Posterior vena cava (tissue), 2 donors: ENCODE measurements at regions not wholly inside any gene's neighbourhood (a gene's known extent, or its start where the extent isn't known, plus 50 kb on each side); places are given as distances from the start of the nearest gene placed in this dataset.

ENCODE experiments used
- DNase-seq: peaks from one replicate; pipeline ENCODE4 v3.0.0-alpha.2; 2020; ENCODE audit warnings: low spot score
- intact Hi-C, 2 donors: fragments of 100-400 bp; cut with DNase I; formaldehyde crosslinking; loops; one replicate each; pipeline versions ENCODE4 v1.14.1 to v1.14.2; 2022 to 2023
- donor health status: DM: yes; HTN: yes; CAD: no.
- donor health status: DM: yes; HTN: yes; CAD: no.

- intact Hi-C loops = no loop called here
- no peak for DNase-seq
Measured at GRCh38 chr12:90085494-90086274, 377.0 kb upstream of the ATP2B1 start.

- intact Hi-C loops = no loop called here
- DNase-seq = no peak
Measured at GRCh38 chr12:90084018-90084417, 375.4 kb upstream of the ATP2B1 start.

GRCh38 chr12:90080616-90081015 lies 372.0 kb upstream of the ATP2B1 start:
- intact Hi-C loops = no loop called here
- no peak for DNase-seq

- intact Hi-C loops = no loop called here
- no peak for DNase-seq
Measured at GRCh38 chr12:90079529-90080210, 371.0 kb upstream of the ATP2B1 start.

- intact Hi-C loops = no loop called here
Measured at GRCh38 chr12:90078344-90078743, 369.7 kb upstream of the ATP2B1 start.

GRCh38 chr12:90077756-90078155 lies 369.1 kb upstream of the ATP2B1 start:
- intact Hi-C loops = no loop called here
- DNase-seq = no peak

More at GRCh38 chr12:90078344-90078743, 369.7 kb upstream of the ATP2B1 start:
- DNase-seq = no peak

GRCh38 chr12:90076851-90077319 lies 368.2 kb upstream of the ATP2B1 start:
- intact Hi-C loops = loop anchor here in 1 of 2 donors (1.0 kb wide), 1 partner anchor 11 kb away; no protein-coding TSS in a partner anchor
- DNase-seq = no peak

- intact Hi-C loops = loop anchor here in 1 of 2 donors (1.0 kb wide), 1 partner anchor 9 kb away; no protein-coding TSS in a partner anchor
- DNase-seq = no peak
Measured at GRCh38 chr12:90075685-90076084, 367.0 kb upstream of the ATP2B1 start.

GRCh38 chr12:90074086-90074485 lies 365.4 kb upstream of the ATP2B1 start:
- DNase-seq = no peak
- intact Hi-C loops = no loop called here

GRCh38 chr12:90071996-90072395 lies 363.4 kb upstream of the ATP2B1 start:
- no peak for DNase-seq
- intact Hi-C loops = no loop called here

- DNase-seq = no peak
- intact Hi-C loops = no loop called here
Measured at GRCh38 chr12:90069711-90070110, 361.1 kb upstream of the ATP2B1 start.

- DNase-seq = no peak
- intact Hi-C loops = no loop called here
Measured at GRCh38 chr12:90067791-90068190, 359.2 kb upstream of the ATP2B1 start.

- intact Hi-C loops = no loop called here
- no peak for DNase-seq
Measured at GRCh38 chr12:90064852-90065801, 356.5 kb upstream of the ATP2B1 start.

- DNase-seq = no peak
- intact Hi-C loops = no loop called here
Measured at GRCh38 chr12:90062799-90063198, 354.2 kb upstream of the ATP2B1 start.

- intact Hi-C loops = no loop called here
- DNase-seq = no peak
Measured at GRCh38 chr12:90061809-90062208, 353.2 kb upstream of the ATP2B1 start.

- intact Hi-C loops = no loop called here
- DNase-seq = no peak
Measured at GRCh38 chr12:90060031-90060430, 351.4 kb upstream of the ATP2B1 start.

- no peak for DNase-seq
- intact Hi-C loops = no loop called here
Measured at GRCh38 chr12:90058704-90059103, 350.1 kb upstream of the ATP2B1 start.

GRCh38 chr12:90055071-90055470 lies 346.4 kb upstream of the ATP2B1 start:
- DNase-seq = no peak
- intact Hi-C loops = no loop called here

GRCh38 chr12:90048918-90049317 lies 340.3 kb upstream of the ATP2B1 start:
- intact Hi-C loops = no loop called here
- no peak for DNase-seq

GRCh38 chr12:90045559-90045958 lies 336.9 kb upstream of the ATP2B1 start:
- intact Hi-C loops = no loop called here
- no peak for DNase-seq
